ENCODE measurements at regions not wholly inside any gene's neighbourhood (a gene's known extent, or its start where the extent isn't known, plus 50 kb on each side); places are given as distances from the start of the nearest gene placed in this dataset.

DNA sequence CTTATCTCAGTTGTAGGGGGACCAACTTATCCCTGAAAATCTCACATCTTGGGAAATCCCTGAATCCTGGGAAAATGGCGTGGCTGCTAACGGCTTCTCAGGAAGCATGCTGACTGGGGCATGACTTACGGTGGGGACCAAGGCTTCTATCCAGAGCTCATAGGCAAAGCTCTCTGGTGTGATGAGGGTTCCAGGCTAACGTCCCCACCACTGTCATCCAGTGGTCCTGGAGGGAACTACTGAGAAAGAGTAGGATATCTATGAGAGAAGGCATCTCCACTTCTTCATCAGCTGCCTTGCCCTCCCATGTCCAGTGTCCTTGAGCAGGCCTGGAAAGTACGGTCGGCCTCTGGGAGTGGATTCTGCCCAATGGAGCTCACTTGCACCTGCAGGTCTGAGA is 210.4 kb upstream of the B3GAT1 start:
- TF ChIP-seq, protein P1, sequence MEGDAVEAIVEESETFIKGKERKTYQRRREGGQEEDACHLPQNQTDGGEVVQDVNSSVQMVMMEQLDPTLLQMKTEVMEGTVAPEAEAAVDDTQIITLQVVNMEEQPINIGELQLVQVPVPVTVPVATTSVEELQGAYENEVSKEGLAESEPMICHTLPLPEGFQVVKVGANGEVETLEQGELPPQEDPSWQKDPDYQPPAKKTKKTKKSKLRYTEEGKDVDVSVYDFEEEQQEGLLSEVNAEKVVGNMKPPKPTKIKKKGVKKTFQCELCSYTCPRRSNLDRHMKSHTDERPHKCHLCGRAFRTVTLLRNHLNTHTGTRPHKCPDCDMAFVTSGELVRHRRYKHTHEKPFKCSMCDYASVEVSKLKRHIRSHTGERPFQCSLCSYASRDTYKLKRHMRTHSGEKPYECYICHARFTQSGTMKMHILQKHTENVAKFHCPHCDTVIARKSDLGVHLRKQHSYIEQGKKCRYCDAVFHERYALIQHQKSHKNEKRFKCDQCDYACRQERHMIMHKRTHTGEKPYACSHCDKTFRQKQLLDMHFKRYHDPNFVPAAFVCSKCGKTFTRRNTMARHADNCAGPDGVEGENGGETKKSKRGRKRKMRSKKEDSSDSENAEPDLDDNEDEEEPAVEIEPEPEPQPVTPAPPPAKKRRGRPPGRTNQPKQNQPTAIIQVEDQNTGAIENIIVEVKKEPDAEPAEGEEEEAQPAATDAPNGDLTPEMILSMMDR (IDR thresholded peaks at IDR 0.05; ENCODE audit: insufficient read depth, low read depth, low read length): no peak
- Histone ChIP-seq H3K4me3 (ENCODE audit: low read depth, low read length) (no peak overlapping the region), H3K36me3 (ENCODE audit: control insufficient read depth, insufficient read depth, low read length) (no peaks in the 10 kb centered on the region), H3K27me3 (ENCODE audit: control insufficient read depth, insufficient read depth, low read length) (no peaks in the 10 kb centered on the region)
- ChIA-PET POLR2A (no interaction called here), CTCF (no interaction called here)
- DNase-seq (ENCODE audit: low read depth): no peak

DNA sequence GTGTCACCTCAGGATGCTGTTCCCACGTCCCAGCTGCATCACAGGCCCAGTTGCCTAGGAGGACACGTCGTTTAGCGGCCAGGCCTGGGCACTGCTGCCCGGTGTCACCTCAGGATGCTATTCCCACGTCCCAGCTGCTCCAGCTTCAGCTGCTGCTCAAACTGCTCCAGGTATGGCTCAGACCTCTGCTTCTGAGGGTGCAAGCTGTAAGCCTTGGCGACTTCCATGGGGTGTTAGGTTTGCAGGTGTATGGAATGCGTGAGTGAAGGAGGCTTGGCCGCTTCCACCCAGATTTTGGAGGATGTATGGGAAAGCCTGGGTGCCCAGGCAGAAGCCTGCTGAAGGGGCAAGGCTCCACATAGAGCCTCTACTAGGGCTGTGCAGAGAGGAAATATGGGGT is 205.3 kb upstream of the B3GAT1 start:
- CTCF ChIA-PET: no interaction called here
- H3K4me3 ChIP-seq (ENCODE audit: low read depth, low read length): no peak overlapping the region
- H3K27me3 ChIP-seq (ENCODE audit: control insufficient read depth, insufficient read depth, low read length): no peaks in the 10 kb centered on the region
- H3K36me3 ChIP-seq (ENCODE audit: control insufficient read depth, insufficient read depth, low read length): no peaks in the 10 kb centered on the region
- TF ChIP-seq, protein P1 (IDR thresholded peaks at IDR 0.05; ENCODE audit: insufficient read depth, low read depth, low read length): no peak
- POLR2A ChIA-PET: no interaction called here
- no peak for DNase-seq (ENCODE audit: low read depth)

DNA sequence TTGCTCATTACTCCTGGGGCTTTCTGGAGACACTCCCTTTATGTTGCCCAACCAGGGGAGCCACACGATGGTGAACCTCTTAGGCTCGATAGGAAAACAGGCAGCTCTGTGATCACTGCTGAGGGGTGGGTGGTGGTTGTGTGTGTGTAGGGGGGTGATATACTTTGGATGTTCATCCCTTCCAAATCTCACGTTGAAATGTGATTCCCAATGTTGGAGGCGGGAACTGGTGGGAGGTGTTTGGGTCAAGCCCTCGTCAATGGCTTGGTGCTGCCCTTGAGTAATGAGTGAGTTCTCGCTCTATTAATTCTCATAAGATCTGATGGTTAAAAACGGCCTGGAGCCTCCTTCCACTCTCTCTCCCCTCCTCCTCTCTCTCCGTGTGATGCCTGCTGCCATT is 204.0 kb upstream of the B3GAT1 start:
- Histone ChIP-seq H3K36me3 (ENCODE audit: control insufficient read depth, insufficient read depth, low read length) (no peaks in the 10 kb centered on the region), H3K4me3 (ENCODE audit: low read depth, low read length) (no peak overlapping the region), H3K27me3 (ENCODE audit: control insufficient read depth, insufficient read depth, low read length) (no peaks in the 10 kb centered on the region)
- TF ChIP-seq, protein P1 (IDR thresholded peaks at IDR 0.05; ENCODE audit: insufficient read depth, low read depth, low read length): no peak
- ChIA-PET CTCF (no interaction called here), POLR2A (no interaction called here)
- DNase-seq (ENCODE audit: low read depth): no peak

DNA sequence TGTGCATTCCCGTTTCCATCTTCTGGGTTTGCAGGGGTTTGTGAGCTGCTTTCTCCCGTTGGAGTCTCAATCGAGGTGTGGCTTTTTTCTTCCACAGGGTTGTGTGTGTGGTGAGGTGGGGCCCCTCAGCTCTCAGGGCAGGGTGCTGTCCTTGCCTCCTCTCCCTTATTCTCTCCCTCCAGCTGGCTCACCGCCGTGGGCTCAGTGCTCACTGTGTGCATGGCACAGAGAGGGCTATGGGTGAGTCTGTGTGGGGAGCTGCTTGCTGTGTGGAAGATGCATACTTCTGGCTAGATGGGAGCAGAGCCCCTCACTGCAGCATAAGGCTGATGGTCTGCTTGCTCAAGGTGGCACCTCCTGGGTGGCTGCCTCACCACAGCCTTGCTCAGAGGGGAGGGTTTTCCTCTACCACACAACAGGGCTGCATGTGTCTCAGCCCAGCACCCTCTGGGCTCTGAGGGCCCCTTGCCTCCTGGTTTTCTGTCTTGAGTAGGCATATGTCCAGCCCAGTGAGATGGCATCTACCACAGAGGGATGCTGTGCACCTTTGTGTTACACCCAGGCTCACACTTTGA is 203.1 kb upstream of the B3GAT1 start:
- Histone ChIP-seq H3K4me3 (ENCODE audit: low read depth, low read length) (no peak overlapping the region), H3K36me3 (ENCODE audit: control insufficient read depth, insufficient read depth, low read length) (no peaks in the 10 kb centered on the region), H3K27me3 (ENCODE audit: control insufficient read depth, insufficient read depth, low read length) (no peaks in the 10 kb centered on the region)
- POLR2A ChIA-PET: no interaction called here
- TF ChIP-seq, protein P1 (IDR thresholded peaks at IDR 0.05; ENCODE audit: insufficient read depth, low read depth, low read length): no peak
- DNase-seq (ENCODE audit: low read depth): no peak
- CTCF ChIA-PET: no interaction called here

DNA sequence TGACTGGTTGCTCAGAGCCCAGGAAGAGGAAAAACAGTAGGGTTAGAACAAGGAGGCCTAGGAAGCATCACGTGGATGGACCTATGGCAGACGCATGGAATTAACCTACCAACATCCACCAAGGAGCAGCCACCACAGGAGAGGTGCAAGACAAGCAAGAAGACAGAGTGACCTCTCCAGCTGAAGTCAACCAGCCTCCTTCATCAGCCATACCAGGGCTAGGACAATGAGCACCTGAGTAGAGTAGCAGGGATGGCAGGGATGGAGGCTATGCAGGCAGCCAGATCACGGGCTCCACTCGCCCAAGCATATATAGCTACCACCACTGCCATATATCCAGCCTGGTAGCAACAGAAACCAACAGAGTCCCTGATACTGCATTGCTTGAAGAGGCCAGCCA is 202.1 kb upstream of the B3GAT1 start:
- ChIA-PET CTCF (no interaction called here), POLR2A (no interaction called here)
- DNase-seq (ENCODE audit: low read depth): no peak
- TF ChIP-seq, protein P1 (IDR thresholded peaks at IDR 0.05; ENCODE audit: insufficient read depth, low read depth, low read length): no peak
- Histone ChIP-seq H3K27me3 (ENCODE audit: control insufficient read depth, insufficient read depth, low read length) (no peaks in the 10 kb centered on the region), H3K36me3 (ENCODE audit: control insufficient read depth, insufficient read depth, low read length) (no peaks in the 10 kb centered on the region), H3K4me3 (ENCODE audit: low read depth, low read length) (no peak overlapping the region)

Data from BJ (cell line).